ENCODE measurements at regions not wholly inside any gene's neighbourhood (a gene's known extent, or its start where the extent isn't known, plus 50 kb on each side); places are given as distances from the start of the nearest gene placed in this dataset.

DNA sequence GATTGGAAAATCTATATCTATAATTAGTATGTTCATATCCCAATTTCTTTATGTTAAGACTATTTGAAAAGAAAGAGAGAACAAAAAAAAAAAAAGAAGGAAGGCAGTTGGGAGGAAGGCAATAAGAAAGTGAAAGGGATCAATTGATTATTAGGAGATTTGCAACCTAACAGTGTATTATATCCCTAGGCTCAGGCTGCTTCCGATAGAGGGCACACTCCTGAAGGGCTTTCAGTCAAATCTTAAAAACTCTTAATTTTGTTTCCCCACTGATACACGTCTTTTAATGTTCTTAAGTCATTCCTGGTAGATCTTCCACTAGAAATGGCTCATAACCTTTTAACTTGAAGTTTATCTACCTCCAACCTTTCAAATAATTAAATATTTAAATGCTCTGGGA, 763.9 kb downstream of the BCL11A start:
- Histone ChIP-seq H3K27me3 (replicated peaks in 1 of 4; ENCODE audit: control insufficient read depth in 3 of 4, extremely low read depth in 1 of 4, insufficient read depth in 3 of 4, low read length in 3 of 4) (no peaks in the 10 kb centered on the region), H3K23me2 (ENCODE audit: low read depth, low read length) (no peaks in the 10 kb centered on the region), H4K91ac (replicated peaks; ENCODE audit: insufficient read length, low read length) (no peak overlapping the region), H3K4ac (replicated peaks; ENCODE audit: insufficient read length, low read depth, low read length) (no peak overlapping the region), H3K56ac (replicated peaks; ENCODE audit: insufficient read length, low read depth, low read length) (no peak overlapping the region), H3K9ac (replicated peaks in 1 of 4; ENCODE audit: extremely low read depth in 1 of 4, low read depth in 3 of 4, low read length in 3 of 4) (no peak overlapping the region), H2BK15ac (ENCODE audit: low read length) (no peak overlapping the region), H3K14ac (ENCODE audit: insufficient read length) (no peak overlapping the region), H2BK20ac (ENCODE audit: low read length) (no peak overlapping the region), H3K36me3 (ENCODE audit: control insufficient read depth in 2 of 4, insufficient read depth in 4 of 4, low read length in 3 of 4) (no peaks in the 10 kb centered on the region), H4K20me1 (replicated peaks in 1 of 2; ENCODE audit: control insufficient read depth in 1 of 2, insufficient read depth in 2 of 2, low read length in 2 of 2) (no peaks in the 10 kb centered on the region), H3K9me3 (ENCODE audit: insufficient read depth in 2 of 2, low read depth in 1 of 2, low read length in 1 of 2) (peaks cover 0 to 3% of the 10 kb centered on the region in 2 experiments; a peak in 1 of 4 replicates), H4K8ac (ENCODE audit: extremely low read depth, insufficient read depth, low read length) (no peak overlapping the region), H3K4me1 (replicated peaks in 1 of 4; ENCODE audit: control insufficient read depth in 3 of 4, insufficient read depth in 4 of 4, low read length in 3 of 4) (peaks cover 0 to 19% (median 10%) of the 10 kb centered on the region in 4 experiments; a peak in 5 of 7 replicates), H2AK5ac (ENCODE audit: low read depth, low read length) (no peak overlapping the region), H2AFZ (ENCODE audit: low read length) (no peak overlapping the region), H3K18ac (ENCODE audit: extremely low read depth, low read length) (no peak overlapping the region), H2BK120ac (replicated peaks; ENCODE audit: low read depth, low read length) (no peak overlapping the region), H3K27ac (ENCODE audit: low read depth, low read length) (no peak overlapping the region), H3K4me2 (ENCODE audit: insufficient read depth in 1 of 2, low read depth in 2 of 2, low read length in 2 of 2) (peak overlapping the region; percentile 22 to 31; a peak in 1 of 4 replicates), H3K79me1 (ENCODE audit: low read depth, low read length) (no peaks in the 10 kb centered on the region), H2BK12ac (ENCODE audit: low read depth, low read length) (no peak overlapping the region), H3K79me2 (ENCODE audit: control insufficient read depth in 1 of 2, insufficient read depth in 2 of 2, low read length in 2 of 2) (no peaks in the 10 kb centered on the region), H3K23ac (ENCODE audit: insufficient read length) (no peak overlapping the region), H4K5ac (ENCODE audit: insufficient read length, low read depth, low read length) (no peak overlapping the region), H3K4me3 (ENCODE audit: extremely low read depth in 1 of 4, insufficient read depth in 2 of 4, low read depth in 3 of 4, low read length in 4 of 4) (peak overlapping the region in 1 of 4 experiments; percentile 16; a peak in 1 of 8 replicates), H2BK5ac (ENCODE audit: low read depth, low read length) (no peak overlapping the region)
- TF ChIP-seq RAD21 (IDR thresholded peaks at IDR 0.05 in 1 of 2, conservative IDR thresholded peaks at IDR 0.05 in 1 of 2; ENCODE audit: low read depth in 2 of 2, low read length in 2 of 2) (peak in 1 of 2 experiments; percentile 24; a peak in 2 of 4 replicates), CHD1 (IDR thresholded peaks at IDR 0.05; ENCODE audit: low read depth, low read length) (no peak)
- TF ChIP-seq, protein P1, sequence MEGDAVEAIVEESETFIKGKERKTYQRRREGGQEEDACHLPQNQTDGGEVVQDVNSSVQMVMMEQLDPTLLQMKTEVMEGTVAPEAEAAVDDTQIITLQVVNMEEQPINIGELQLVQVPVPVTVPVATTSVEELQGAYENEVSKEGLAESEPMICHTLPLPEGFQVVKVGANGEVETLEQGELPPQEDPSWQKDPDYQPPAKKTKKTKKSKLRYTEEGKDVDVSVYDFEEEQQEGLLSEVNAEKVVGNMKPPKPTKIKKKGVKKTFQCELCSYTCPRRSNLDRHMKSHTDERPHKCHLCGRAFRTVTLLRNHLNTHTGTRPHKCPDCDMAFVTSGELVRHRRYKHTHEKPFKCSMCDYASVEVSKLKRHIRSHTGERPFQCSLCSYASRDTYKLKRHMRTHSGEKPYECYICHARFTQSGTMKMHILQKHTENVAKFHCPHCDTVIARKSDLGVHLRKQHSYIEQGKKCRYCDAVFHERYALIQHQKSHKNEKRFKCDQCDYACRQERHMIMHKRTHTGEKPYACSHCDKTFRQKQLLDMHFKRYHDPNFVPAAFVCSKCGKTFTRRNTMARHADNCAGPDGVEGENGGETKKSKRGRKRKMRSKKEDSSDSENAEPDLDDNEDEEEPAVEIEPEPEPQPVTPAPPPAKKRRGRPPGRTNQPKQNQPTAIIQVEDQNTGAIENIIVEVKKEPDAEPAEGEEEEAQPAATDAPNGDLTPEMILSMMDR (IDR thresholded peaks at IDR 0.05; ENCODE audit: control extremely low read depth in 1 of 3, insufficient read depth in 1 of 3, low read depth in 1 of 3, low read length in 3 of 3) = peak in 2 of 3 experiments; percentile 10 to 40; a peak in 2 of 4 replicates
- CTCF ChIA-PET (ENCODE audit: partially characterized antibody) = interaction anchor here (1.0 to 1.6 kb wide), 2 partner anchors 33 to 34 kb away, joined by 3 to 4 read pairs; no protein-coding TSS in a partner anchor
- FAIRE-seq = no peak
- DNase-seq (ENCODE audit: low read depth in 1 of 2, low spot score in 2 of 2) = no peak
- WGBS, 2 experiments (ENCODE audit: extremely low coverage in 1 of 2, insufficient coverage in 1 of 2, insufficient read length in 1 of 2, insufficient replicate concordance in 2 of 2, low coverage in 1 of 2, low lambda C conversion rate in 2 of 2, missing lambda C conversion rate in 1 of 2) = 30% methylated on average over 2 of the region's 2 CpGs; no CpG with 5 or more reads in 1 of the 2 experiments
- POLR2A ChIA-PET (ENCODE audit: partially characterized antibody) = no interaction called here
